Tibial nerve (tissue), 4 donors: ENCODE measurements at regions not wholly inside any gene's neighbourhood (a gene's known extent, or its start where the extent isn't known, plus 50 kb on each side); places are given as distances from the start of the nearest gene placed in this dataset.

ENCODE experiments used
- DNase-seq, 2 donors: peaks; one replicate each; pipeline ENCODE4 v3.0.0-alpha.2; 2019; ENCODE audit warnings: low spot score in 2 of 2
- H3K27ac ChIP-seq, 4 donors: fragments of 200-600 bp; sonication (generic) in 3 of 4; one replicate each; pipeline ENCODE4 v1.5.1; 2017 to 2019; ENCODE audit warnings: mild to moderate bottlenecking in 1 of 4
- H3K27me3 ChIP-seq, 2 donors: fragments of 200-600 bp; sonication (generic) in 1 of 2; one replicate each; pipeline versions ENCODE4 v1.5.1 to v1.6.0; 2017 to 2019
- H3K36me3 ChIP-seq, 3 donors: fragments of 200-600 bp; sonication (generic); one replicate each; pipeline ENCODE4 v1.5.1; 2018 to 2019
- H3K4me1 ChIP-seq, 4 donors: fragments of 200-600 bp; sonication (generic) in 3 of 4; one replicate each; pipeline ENCODE4 v1.5.1; 2017 to 2019
- H3K4me3 ChIP-seq, 4 donors: fragments of 200-600 bp; sonication (generic) in 3 of 4; one replicate each; pipeline ENCODE4 v1.5.1; 2017 to 2019; ENCODE audit warnings: mild to moderate bottlenecking in 1 of 4, moderate library complexity in 1 of 4
- H3K9me3 ChIP-seq, 4 donors: fragments of 200-600 bp; sonication (generic) in 3 of 4; one replicate each; pipeline ENCODE4 v1.5.1; 2017 to 2019
- CTCF ChIP-seq, 5 experiments: fragments of 200-600 bp in 3 of 5; fragments of 450-650 bp in 2 of 5; sonication (generic) in 3 of 5; IDR thresholded peaks; one replicate each; pipeline ENCODE4 v1.5.1; 2016 to 2019; ENCODE audit warnings: antibody characterized with exemption in 5 of 5, mild to moderate bottlenecking in 3 of 5, moderate library complexity in 2 of 5
- EP300 ChIP-seq, 2 donors: sonication (generic); formaldehyde crosslinking; IDR thresholded peaks; one replicate each; pipeline ENCODE4 v1.6.1; 2017; ENCODE audit warnings: antibody characterized with exemption in 2 of 2, mild to moderate bottlenecking in 1 of 2
- POLR2A ChIP-seq, 2 donors: fragments of 450-650 bp; IDR thresholded peaks; one replicate each; pipeline ENCODE4 v1.6.1; 2017; ENCODE audit warnings: antibody characterized with exemption in 2 of 2, mild to moderate bottlenecking in 2 of 2, moderate library complexity in 2 of 2
- whole genome bisulfite sequencing, 2 donors: methylation state at CpG; one replicate each; pipeline ENCODE4 v1.1.5; 2018; 5-methylcytosine and 5-hydroxymethylcytosine counted together

DNA sequence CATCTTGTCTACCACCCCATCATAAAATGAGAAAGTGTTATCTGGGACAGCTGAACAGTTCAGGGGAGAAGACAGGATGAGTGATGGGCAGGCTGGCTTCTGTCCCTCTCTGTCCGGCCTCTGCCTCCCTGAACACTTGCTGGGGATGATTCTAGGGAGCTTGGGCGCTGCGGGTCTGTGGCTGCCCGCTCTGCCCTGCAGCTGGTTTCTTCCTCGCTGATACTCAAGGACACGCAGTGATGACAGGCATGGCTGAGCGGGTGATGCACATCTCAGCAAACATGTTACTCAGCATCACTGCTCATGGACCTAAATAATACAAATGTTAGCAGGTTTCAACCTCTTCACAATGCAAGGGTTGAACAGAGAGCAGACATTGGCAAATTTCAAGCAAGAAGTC lies 161.1 kb downstream of the TMEM18 start:
- no peak overlapping the region for H3K4me3 ChIP-seq
- H3K27me3 ChIP-seq: no peaks in the 10 kb centered on the region
- H3K27ac ChIP-seq: no peak overlapping the region
- no peaks in the 10 kb centered on the region for H3K4me1 ChIP-seq
- no peak for DNase-seq
- 86 to 94% methylated on average over 7 of the region's 7 CpGs for WGBS, 2 donors
- H3K9me3 ChIP-seq: no peaks in the 10 kb centered on the region
- H3K36me3 ChIP-seq: no peaks in the 10 kb centered on the region
- TF ChIP-seq POLR2A (IDR thresholded peaks at IDR 0.05) (no peak), CTCF (IDR thresholded peaks at IDR 0.05) (no peak), EP300 (IDR thresholded peaks at IDR 0.05) (no peak)

DNA sequence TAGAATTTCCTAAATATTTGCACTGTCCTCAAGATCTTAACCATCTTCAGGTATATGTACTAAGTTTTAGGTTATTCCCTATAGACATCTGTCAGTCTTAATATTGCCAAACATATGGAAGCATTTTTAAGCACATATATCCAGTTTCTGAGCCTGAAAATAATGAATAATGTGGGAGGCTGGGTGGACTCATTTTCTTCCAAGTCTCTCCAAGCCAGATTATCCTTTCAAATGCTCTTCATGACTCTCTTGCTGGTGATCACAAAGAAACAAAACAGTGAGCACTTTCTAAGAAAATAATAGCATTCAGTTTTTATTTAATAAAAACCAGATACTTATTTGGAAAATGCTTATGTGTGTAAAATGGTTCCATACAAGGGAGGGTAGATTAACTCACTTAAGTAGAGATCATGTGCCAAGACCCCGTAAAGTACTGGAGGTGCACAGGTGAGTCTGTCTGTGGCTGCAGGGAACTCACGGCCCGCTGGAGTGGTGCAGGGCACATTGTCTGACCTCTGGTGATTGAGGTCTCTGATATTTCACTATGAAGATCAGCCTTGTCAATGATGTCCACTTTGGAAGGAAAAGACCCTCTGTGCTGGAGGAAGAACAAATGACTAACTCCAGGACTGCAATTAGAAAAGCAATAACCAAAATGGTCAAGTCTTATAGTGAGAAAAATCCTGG lies 161.6 kb downstream of the TMEM18 start:
- Histone ChIP-seq H3K36me3 (no peaks in the 10 kb centered on the region), H3K4me3 (no peak overlapping the region), H3K4me1 (no peaks in the 10 kb centered on the region), H3K27me3 (no peaks in the 10 kb centered on the region), H3K27ac (no peak overlapping the region), H3K9me3 (no peaks in the 10 kb centered on the region)
- no peak for DNase-seq
- 78 to 83% methylated on average over 3 of the region's 3 CpGs for WGBS, 2 donors
- TF ChIP-seq EP300 (IDR thresholded peaks at IDR 0.05): no peak
- TF ChIP-seq CTCF (IDR thresholded peaks at IDR 0.05): no peak
- TF ChIP-seq POLR2A (IDR thresholded peaks at IDR 0.05): no peak

DNA sequence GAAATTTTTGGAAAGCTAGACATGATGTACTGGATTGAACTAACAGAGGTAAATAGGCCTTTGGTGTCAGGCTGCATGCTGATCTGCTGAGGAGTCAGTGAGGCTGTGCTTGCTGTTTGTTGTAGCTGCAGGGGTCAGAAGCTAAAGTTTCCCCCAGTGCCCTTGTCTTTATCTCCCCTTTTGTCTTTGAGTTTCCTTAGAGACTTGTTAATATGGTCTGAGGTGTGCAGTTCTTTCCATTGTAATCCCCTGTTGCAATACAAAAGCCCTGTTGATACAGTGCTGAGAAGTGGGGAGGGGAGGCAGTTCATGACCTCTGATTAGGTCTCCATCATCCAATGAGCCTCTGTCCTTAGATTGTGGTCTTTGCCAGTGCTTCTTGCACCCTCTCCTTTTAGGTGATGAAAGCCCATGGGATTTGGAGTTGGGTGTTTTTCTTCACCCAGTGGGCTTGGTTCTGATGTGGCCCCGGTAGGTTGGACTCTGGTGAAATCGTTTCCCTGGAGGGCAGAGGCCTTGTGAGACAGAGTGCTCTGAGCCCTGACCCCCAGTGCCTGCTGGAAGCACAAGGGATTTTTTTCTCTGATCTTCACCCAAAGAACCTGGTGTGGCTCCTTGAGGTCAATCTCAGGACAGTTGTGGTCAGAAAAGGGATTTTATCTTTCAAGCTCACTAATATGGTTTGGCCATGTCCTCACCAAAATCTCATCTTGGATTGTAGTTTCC lies 163.1 kb downstream of the TMEM18 start:
- Histone ChIP-seq H3K4me1 (no peaks in the 10 kb centered on the region), H3K9me3 (no peaks in the 10 kb centered on the region), H3K4me3 (no peak overlapping the region), H3K27me3 (no peaks in the 10 kb centered on the region), H3K36me3 (no peaks in the 10 kb centered on the region), H3K27ac (no peak overlapping the region)
- 73 to 85% methylated on average over 2 of the region's 2 CpGs for WGBS, 2 donors
- DNase-seq: no peak
- no peak for TF ChIP-seq POLR2A (IDR thresholded peaks at IDR 0.05)
- TF ChIP-seq CTCF (IDR thresholded peaks at IDR 0.05): no peak
- no peak for TF ChIP-seq EP300 (IDR thresholded peaks at IDR 0.05)

DNA sequence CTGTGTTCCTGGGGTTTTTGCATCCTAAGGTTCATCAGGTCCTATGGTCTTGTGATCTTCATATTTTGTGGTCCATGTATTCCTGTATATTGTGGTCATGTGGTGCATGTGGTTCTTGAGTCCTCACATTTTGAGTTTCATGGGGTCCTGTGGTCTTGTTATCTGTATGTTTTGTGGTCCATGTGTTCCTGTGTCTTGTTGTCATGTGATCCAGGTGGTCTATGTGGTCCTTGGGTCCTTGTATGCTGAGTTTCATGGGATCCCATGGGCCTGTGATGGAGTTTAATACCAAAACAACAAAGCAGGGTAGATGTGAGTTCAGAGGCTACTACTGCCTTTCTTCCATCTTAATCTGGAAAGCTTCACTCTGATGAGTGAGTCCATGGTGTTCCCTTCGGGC lies 166.4 kb downstream of the TMEM18 start:
- Histone ChIP-seq H3K4me1 (no peaks in the 10 kb centered on the region), H3K4me3 (no peak overlapping the region), H3K27ac (no peak overlapping the region), H3K36me3 (no peaks in the 10 kb centered on the region), H3K9me3 (no peaks in the 10 kb centered on the region), H3K27me3 (no peaks in the 10 kb centered on the region)
- 59 to 78% methylated on average over 1 of the region's 1 CpG for WGBS, 2 donors
- DNase-seq: no peak
- no peak for TF ChIP-seq CTCF (IDR thresholded peaks at IDR 0.05)
- TF ChIP-seq POLR2A (IDR thresholded peaks at IDR 0.05): no peak
- TF ChIP-seq EP300 (IDR thresholded peaks at IDR 0.05): no peak

- no peak overlapping the region for H3K27ac ChIP-seq
- DNase-seq: no peak
- 80 to 85% methylated on average over 4 of the region's 4 CpGs for WGBS, 2 donors
- no peaks in the 10 kb centered on the region for H3K27me3 ChIP-seq
- H3K36me3 ChIP-seq: no peaks in the 10 kb centered on the region
- TF ChIP-seq POLR2A (IDR thresholded peaks at IDR 0.05): no peak
- no peak for TF ChIP-seq EP300 (IDR thresholded peaks at IDR 0.05)
- no peak for TF ChIP-seq CTCF (IDR thresholded peaks at IDR 0.05)
- no peaks in the 10 kb centered on the region for H3K9me3 ChIP-seq
- no peaks in the 10 kb centered on the region for H3K4me1 ChIP-seq
- no peak overlapping the region for H3K4me3 ChIP-seq
Measured at GRCh38 chr2:509888-510287, 167.3 kb downstream of the TMEM18 start.
